HEK293T (cell line): ENCODE measurements at regions not wholly inside any gene's neighbourhood (a gene's known extent, or its start where the extent isn't known, plus 50 kb on each side); places are given as distances from the start of the nearest gene placed in this dataset.

ENCODE experiments used
- CTCF ChIA-PET: fragments of 350-600 bp; formaldehyde crosslinking; extraction: SDS; loops from one replicate; lab custom pipeline; 2021; ENCODE audit warnings: antibody characterized with exemption, inconsistent platforms; lab: Yijun Ruan, JAX
- POLR2A ChIA-PET: fragments of 350-600 bp; formaldehyde crosslinking; extraction: SDS; loops from one replicate; lab custom pipeline; 2020; ENCODE audit warnings: antibody characterized with exemption, inconsistent platforms; lab: Yijun Ruan, JAX
- DNase-seq: peaks from one replicate; pipeline ENCODE4 v3.0.0; 2012; ENCODE audit warnings: mixed read lengths; ENCODE audit errors: extremely low spot score
- ARNT ChIP-seq: fragments of 450-650 bp; IDR thresholded peaks from 2 replicates; pipeline ENCODE4 v1.6.1; 2017; ENCODE audit warnings: mild to moderate bottlenecking
- BHLHE40 ChIP-seq: fragments of 450-650 bp; IDR thresholded peaks from 2 replicates; pipeline ENCODE4 v1.6.1; 2016; ENCODE audit warnings: mild to moderate bottlenecking, moderate library complexity, borderline replicate concordance
- CTBP1 ChIP-seq: fragments of 450-650 bp; IDR thresholded peaks from 2 replicates; pipeline ENCODE4 v1.6.1; 2016; ENCODE audit warnings: borderline replicate concordance
- ELF4 ChIP-seq: fragments of 450-650 bp; IDR thresholded peaks from 2 replicates; pipeline ENCODE4 v1.6.1; 2017; ENCODE audit warnings: antibody characterized with exemption
- FOXA1 ChIP-seq: fragments of 450-650 bp; IDR thresholded peaks from 2 replicates; pipeline ENCODE4 v1.6.1; 2016; ENCODE audit warnings: mild to moderate bottlenecking
- FOXK2 ChIP-seq: fragments of 450-650 bp; IDR thresholded peaks from 2 replicates; pipeline ENCODE4 v1.6.1; 2016; ENCODE audit warnings: mild to moderate bottlenecking
- FOXM1 ChIP-seq: fragments of 450-650 bp; IDR thresholded peaks from 2 replicates; pipeline ENCODE4 v1.6.1; 2017; ENCODE audit warnings: mild to moderate bottlenecking, borderline replicate concordance
- HDGF ChIP-seq: fragments of 450-650 bp; IDR thresholded peaks from 2 replicates; pipeline ENCODE4 v1.6.1; 2017; ENCODE audit warnings: antibody characterized with exemption, borderline replicate concordance
- L3MBTL2 ChIP-seq: fragments of 450-650 bp; conservative IDR thresholded peaks from 2 replicates; pipeline ENCODE4 v1.6.1; 2016; ENCODE audit warnings: mild to moderate bottlenecking
- LEF1 ChIP-seq: fragments of 450-650 bp; IDR thresholded peaks from 2 replicates; pipeline ENCODE4 v1.6.1; 2017; ENCODE audit warnings: mild to moderate bottlenecking, borderline replicate concordance
- NFRKB ChIP-seq: fragments of 450-650 bp; IDR thresholded peaks from 2 replicates; pipeline ENCODE4 v1.6.1; 2016; ENCODE audit warnings: mild to moderate bottlenecking, moderate library complexity
- PKNOX1 ChIP-seq: fragments of 450-650 bp; IDR thresholded peaks from 2 replicates; pipeline ENCODE4 v1.6.1; 2016
- SP1 ChIP-seq: fragments of 450-650 bp; IDR thresholded peaks from 2 replicates; pipeline ENCODE4 v1.6.1; 2017
- SUZ12 ChIP-seq: fragments of 450-650 bp; IDR thresholded peaks from 2 replicates; pipeline ENCODE4 v1.6.1; 2016; ENCODE audit warnings: mild to moderate bottlenecking
- TARDBP ChIP-seq: fragments of 450-650 bp; IDR thresholded peaks from 2 replicates; pipeline ENCODE4 v1.6.1; 2016
- ZNF384 ChIP-seq: fragments of 450-650 bp; IDR thresholded peaks from 2 replicates; pipeline ENCODE4 v1.6.1; 2016

DNA sequence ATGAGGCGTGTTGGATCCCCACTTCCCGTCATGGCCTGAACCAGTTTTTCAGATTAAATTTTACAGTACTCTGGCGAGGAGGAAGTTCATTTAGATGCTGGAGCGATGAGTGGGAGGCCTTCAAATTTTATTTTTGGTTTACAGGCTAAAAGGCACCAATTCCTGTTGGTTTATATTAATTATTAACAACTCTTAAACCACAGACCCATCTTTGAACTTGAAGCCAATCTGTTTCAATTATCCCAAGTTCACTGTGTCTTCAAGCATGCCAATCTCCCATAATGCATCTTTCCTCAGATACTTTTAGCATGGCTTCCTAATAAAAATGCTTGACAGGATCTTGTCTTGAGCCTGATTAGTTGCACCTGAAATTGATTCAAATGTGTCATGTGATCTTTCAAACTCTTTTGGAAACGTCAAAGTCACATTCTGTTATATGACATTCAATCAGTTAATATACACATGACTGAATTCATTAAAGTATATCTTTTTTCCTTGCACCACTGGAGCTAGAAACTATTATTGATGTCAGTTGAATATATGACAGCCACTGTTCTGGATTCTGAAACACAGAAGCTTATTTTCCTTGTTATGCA, 641.7 kb upstream of the TMEM132C start:
- CTCF ChIA-PET, result no interaction called here
- POLR2A ChIA-PET, result no interaction called here
- TF ChIP-seq FOXK2 (no peak), ELF4 (no peak), PKNOX1 (no peak), FOXA1 (no peak), ARNT (no peak), SP1 (no peak), ZNF384 (no peak), CTBP1 (no peak), HDGF (no peak), BHLHE40 (no peak), SUZ12 (no peak), FOXM1 (no peak), L3MBTL2 (no peak), LEF1 (no peak), TARDBP (no peak)
- no peak for DNase-seq

- ChIA-PET POLR2A (no interaction called here), CTCF (no interaction called here)
- TF ChIP-seq L3MBTL2 (no peak), BHLHE40 (no peak), FOXM1 (no peak), CTBP1 (no peak), LEF1 (no peak), SUZ12 (no peak), FOXK2 (no peak), TARDBP (no peak), NFRKB (no peak), FOXA1 (no peak), ZNF384 (no peak), ARNT (no peak), PKNOX1 (no peak)
- no peak for DNase-seq
Measured at GRCh38 chr12:127628645-127629044, 638.3 kb upstream of the TMEM132C start.

GRCh38 chr12:127629066-127629820, 637.7 kb upstream of the TMEM132C start:
- no peak for DNase-seq
- ChIA-PET POLR2A (no interaction called here), CTCF (no interaction called here)
- TF ChIP-seq FOXM1 (no peak), CTBP1 (no peak), LEF1 (no peak), BHLHE40 (no peak)

DNA sequence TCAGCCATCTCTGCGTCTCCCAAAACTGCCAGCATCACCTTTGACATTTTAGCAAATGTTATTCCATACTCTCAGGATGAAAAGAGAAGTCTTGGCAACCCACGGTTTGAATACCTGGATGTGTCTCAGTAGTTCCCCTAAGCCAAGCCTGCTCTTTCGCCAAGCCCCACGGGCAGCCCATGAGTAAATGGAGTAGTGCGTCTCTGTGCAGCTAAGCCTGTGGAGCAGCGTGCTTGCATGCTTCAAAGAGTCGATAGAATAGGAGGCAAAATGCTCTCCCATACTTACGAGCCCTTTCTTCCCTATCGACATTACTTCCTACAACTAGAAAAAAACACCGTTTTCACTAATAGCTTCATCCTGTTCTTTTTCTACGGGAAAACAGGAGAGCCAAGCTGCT, 634.5 kb upstream of the TMEM132C start:
- no peak for TF ChIP-seq SP1
- no peak for TF ChIP-seq NFRKB
- TF ChIP-seq FOXK2, result no peak
- no peak for TF ChIP-seq ZNF384
- no peak for TF ChIP-seq SUZ12
- no peak for TF ChIP-seq FOXA1
- no peak for TF ChIP-seq ELF4
- TF ChIP-seq PKNOX1, result no peak
- TF ChIP-seq ARNT, result no peak
- TF ChIP-seq HDGF, result no peak
- no peak for TF ChIP-seq CTBP1
- TF ChIP-seq FOXM1, result no peak
- TF ChIP-seq BHLHE40, result no peak
- no peak for TF ChIP-seq TARDBP
- TF ChIP-seq L3MBTL2, result no peak
- no peak for TF ChIP-seq LEF1
- ChIA-PET POLR2A (no interaction called here), CTCF (interaction anchor here (0.7 kb wide), 1 partner anchor 848 kb away, joined by 5 read pairs; no protein-coding TSS in a partner anchor)
- DNase-seq, result no peak

GRCh38 chr12:127635838-127636237, 631.1 kb upstream of the TMEM132C start:
- DNase-seq, result no peak
- ChIA-PET POLR2A (no interaction called here), CTCF (no interaction called here)
- TF ChIP-seq ELF4, result no peak
- TF ChIP-seq L3MBTL2, result no peak
- no peak for TF ChIP-seq CTBP1
- TF ChIP-seq NFRKB, result no peak
- no peak for TF ChIP-seq ARNT
- no peak for TF ChIP-seq PKNOX1
- TF ChIP-seq SP1, result no peak
- TF ChIP-seq TARDBP, result no peak
- TF ChIP-seq LEF1, result no peak
- TF ChIP-seq HDGF, result no peak
- no peak for TF ChIP-seq FOXA1
- no peak for TF ChIP-seq ZNF384
- no peak for TF ChIP-seq FOXK2
- TF ChIP-seq SUZ12, result no peak
- TF ChIP-seq BHLHE40, result no peak
